HEK293 (cell line): ENCODE measurements at regions not wholly inside any gene's neighbourhood (a gene's known extent, or its start where the extent isn't known, plus 50 kb on each side); places are given as distances from the start of the nearest gene placed in this dataset.
"Not testable (repeated sequence)": the region's sequence is repeated elsewhere in the genome, so short reads cannot be mapped to it uniquely, and the experiment has no call there.

Experiments
- IKZF3 ChIP-seq: fragments of 450-650 bp; IDR thresholded peaks from 2 replicates; pipeline ENCODE4 v1.5.0; 2018; ENCODE audit warnings: missing biosample characterization, mild to moderate bottlenecking, missing genetic modification characterization, moderate library complexity
- SP3 ChIP-seq: fragments of 450-650 bp; formaldehyde crosslinking; IDR thresholded peaks from 2 replicates; pipeline ENCODE4 v1.5.1; 2016; ENCODE audit warnings: missing biosample characterization, missing genetic modification characterization

- TF ChIP-seq SP3, IKZF3 (tag by site-specific recombination): not testable (repeated sequence)
Observed at GRCh38 chr20:26309720-26310119, 613.1 kb upstream of the ZNF337 start.
